ENCODE measurements at regions not wholly inside any gene's neighbourhood (a gene's known extent, or its start where the extent isn't known, plus 50 kb on each side); places are given as distances from the start of the nearest gene placed in this dataset.

- H3K27me3 ChIP-seq (replicated peaks; ENCODE audit: insufficient read depth, low read length) = no peaks in the 10 kb centered on the region
- H3K4me3 ChIP-seq (ENCODE audit: low read length) = no peak overlapping the region
- no peaks in the 10 kb centered on the region for H3K9me2 ChIP-seq (replicated peaks; ENCODE audit: insufficient read depth, low read length)
- no peak overlapping the region for H2AFZ ChIP-seq (ENCODE audit: low read length)
- TF ChIP-seq CTCF (IDR thresholded peaks at IDR 0.05; ENCODE audit: low read length) (no peak), EZH2 (optimal IDR thresholded peaks at IDR 0.05; ENCODE audit: low read depth, low read length) (no peak), EZH2phosphoT487 (IDR thresholded peaks at IDR 0.05; ENCODE audit: low read length) (no peak)
- no peaks in the 10 kb centered on the region for H3K4me1 ChIP-seq (ENCODE audit: low read length)
- no peak for DNase-seq
- no peak overlapping the region for H3K9ac ChIP-seq (ENCODE audit: low read length)
- no peaks in the 10 kb centered on the region for H3K36me3 ChIP-seq (replicated peaks; ENCODE audit: insufficient read depth, low read length)
- H3F3A ChIP-seq (ENCODE audit: insufficient read depth, low read length) = no peaks in the 10 kb centered on the region
- H3K79me2 ChIP-seq (ENCODE audit: low read length) = no peaks in the 10 kb centered on the region
- H3K9me3 ChIP-seq (replicated peaks; ENCODE audit: insufficient read depth, low read length) = no peaks in the 10 kb centered on the region
- H3K27ac ChIP-seq (ENCODE audit: low read length) = no peak overlapping the region
- H3K4me2 ChIP-seq (ENCODE audit: low read depth, low read length) = no peak overlapping the region
- H4K20me1 ChIP-seq (ENCODE audit: insufficient read depth, low read length) = no peaks in the 10 kb centered on the region
These were observed 248.3 kb downstream of the TRIB2 start for GRCh38 chr2:12964904-12965539.

- Histone ChIP-seq H3K4me3 (ENCODE audit: low read length) (no peak overlapping the region), H3K4me2 (ENCODE audit: low read depth, low read length) (no peak overlapping the region), H3K27me3 (replicated peaks; ENCODE audit: insufficient read depth, low read length) (no peaks in the 10 kb centered on the region), H3K27ac (ENCODE audit: low read length) (no peak overlapping the region), H2AFZ (ENCODE audit: low read length) (no peak overlapping the region), H3K9me3 (replicated peaks; ENCODE audit: insufficient read depth, low read length) (no peaks in the 10 kb centered on the region), H3K4me1 (ENCODE audit: low read length) (no peaks in the 10 kb centered on the region), H4K20me1 (ENCODE audit: insufficient read depth, low read length) (no peaks in the 10 kb centered on the region), H3K36me3 (replicated peaks; ENCODE audit: insufficient read depth, low read length) (no peaks in the 10 kb centered on the region), H3K9ac (ENCODE audit: low read length) (no peak overlapping the region), H3K79me2 (ENCODE audit: low read length) (no peaks in the 10 kb centered on the region), H3F3A (ENCODE audit: insufficient read depth, low read length) (no peaks in the 10 kb centered on the region), H3K9me2 (replicated peaks; ENCODE audit: insufficient read depth, low read length) (no peaks in the 10 kb centered on the region)
- no peak for TF ChIP-seq EZH2 (optimal IDR thresholded peaks at IDR 0.05; ENCODE audit: low read depth, low read length)
- no peak for TF ChIP-seq EZH2phosphoT487 (IDR thresholded peaks at IDR 0.05; ENCODE audit: low read length)
- TF ChIP-seq CTCF (IDR thresholded peaks at IDR 0.05; ENCODE audit: low read length) = no peak
- peak; percentile 25 for DNase-seq
These were observed 249.0 kb downstream of the TRIB2 start for GRCh38 chr2:12965540-12966269.

GRCh38 chr2:12967804-12968203, 251.1 kb downstream of the TRIB2 start:
- Histone ChIP-seq H3K4me1 (ENCODE audit: low read length) (no peaks in the 10 kb centered on the region), H3K27me3 (replicated peaks; ENCODE audit: insufficient read depth, low read length) (no peaks in the 10 kb centered on the region), H3K9ac (ENCODE audit: low read length) (no peak overlapping the region), H3K27ac (ENCODE audit: low read length) (no peak overlapping the region), H3K4me2 (ENCODE audit: low read depth, low read length) (no peak overlapping the region), H2AFZ (ENCODE audit: low read length) (no peak overlapping the region), H3K36me3 (replicated peaks; ENCODE audit: insufficient read depth, low read length) (no peaks in the 10 kb centered on the region), H3K4me3 (ENCODE audit: low read length) (no peak overlapping the region), H3F3A (ENCODE audit: insufficient read depth, low read length) (no peaks in the 10 kb centered on the region), H4K20me1 (ENCODE audit: insufficient read depth, low read length) (no peaks in the 10 kb centered on the region), H3K9me2 (replicated peaks; ENCODE audit: insufficient read depth, low read length) (no peaks in the 10 kb centered on the region), H3K79me2 (ENCODE audit: low read length) (no peaks in the 10 kb centered on the region), H3K9me3 (replicated peaks; ENCODE audit: insufficient read depth, low read length) (no peaks in the 10 kb centered on the region)
- no peak for TF ChIP-seq EZH2phosphoT487 (IDR thresholded peaks at IDR 0.05; ENCODE audit: low read length)
- no peak for TF ChIP-seq EZH2 (optimal IDR thresholded peaks at IDR 0.05; ENCODE audit: low read depth, low read length)
- no peak for TF ChIP-seq CTCF (IDR thresholded peaks at IDR 0.05; ENCODE audit: low read length)
- DNase-seq = no peak
